ENCODE measurements at regions not wholly inside any gene's neighbourhood (a gene's known extent, or its start where the extent isn't known, plus 50 kb on each side); places are given as distances from the start of the nearest gene placed in this dataset.

- CTCF ChIA-PET = no interaction called here
- no peaks in the 10 kb centered on the region for H3K9me3 Mint-ChIP-seq
- no peak for DNase-seq
- no peaks in the 10 kb centered on the region for H3K27me3 Mint-ChIP-seq
- H3K4me3 Mint-ChIP-seq = no peak overlapping the region
- H3K4me1 Mint-ChIP-seq = peaks cover 14% of the 10 kb centered on the region
- H3K27ac Mint-ChIP-seq = no peak overlapping the region
- H3K36me3 Mint-ChIP-seq = peaks cover 40% of the 10 kb centered on the region
These were observed 78.5 kb downstream of the DOP1B start for GRCh38 chr21:36235058-36235582.

- no peaks in the 10 kb centered on the region for H3K27me3 Mint-ChIP-seq
- H3K4me1 Mint-ChIP-seq = peaks cover 17% of the 10 kb centered on the region
- no peaks in the 10 kb centered on the region for H3K9me3 Mint-ChIP-seq
- H3K4me3 Mint-ChIP-seq = no peak overlapping the region
- CTCF ChIA-PET = no interaction called here
- no peak for DNase-seq
- H3K27ac Mint-ChIP-seq = no peak overlapping the region
- peaks cover 38% of the 10 kb centered on the region for H3K36me3 Mint-ChIP-seq
These were observed 79.6 kb downstream of the DOP1B start for GRCh38 chr21:36236052-36236730.

GRCh38 chr21:36237441-36237840 lies 80.8 kb downstream of the DOP1B start:
- H3K36me3 Mint-ChIP-seq = peaks cover 32% of the 10 kb centered on the region
- H3K27me3 Mint-ChIP-seq = no peaks in the 10 kb centered on the region
- peaks cover 20% of the 10 kb centered on the region for H3K4me1 Mint-ChIP-seq
- no peaks in the 10 kb centered on the region for H3K9me3 Mint-ChIP-seq
- no peak overlapping the region for H3K4me3 Mint-ChIP-seq
- H3K27ac Mint-ChIP-seq = no peak overlapping the region
- CTCF ChIA-PET = no interaction called here
- no peak for DNase-seq

GRCh38 chr21:36239585-36239984 lies 80.4 kb upstream of the MORC3 start:
- H3K27me3 Mint-ChIP-seq = no peaks in the 10 kb centered on the region
- no peaks in the 10 kb centered on the region for H3K9me3 Mint-ChIP-seq
- peaks cover 10% of the 10 kb centered on the region for H3K4me1 Mint-ChIP-seq
- H3K4me3 Mint-ChIP-seq = no peak overlapping the region
- DNase-seq = no peak
- peaks cover 25% of the 10 kb centered on the region for H3K36me3 Mint-ChIP-seq
- no peak overlapping the region for H3K27ac Mint-ChIP-seq
- CTCF ChIA-PET = no interaction called here

GRCh38 chr21:36241717-36242116 lies 78.3 kb upstream of the MORC3 start:
- Mint-ChIP-seq H3K9me3 (no peaks in the 10 kb centered on the region), H3K4me3 (no peak overlapping the region), H3K36me3 (peaks cover 41% of the 10 kb centered on the region), H3K27me3 (no peaks in the 10 kb centered on the region), H3K4me1 (peaks cover 10% of the 10 kb centered on the region), H3K27ac (peak overlapping the region; percentile 19)
- CTCF ChIA-PET = interaction anchor here (0.6 to 1.0 kb wide), 4 partner anchors 26 to 237 kb away, joined by 3 to 5 read pairs (median 4); no protein-coding TSS in a partner anchor
- no peak for DNase-seq

- Mint-ChIP-seq H3K27me3 (no peaks in the 10 kb centered on the region), H3K27ac (no peak overlapping the region), H3K9me3 (no peaks in the 10 kb centered on the region), H3K4me1 (peaks cover 22% of the 10 kb centered on the region), H3K4me3 (no peak overlapping the region), H3K36me3 (peaks cover 59% of the 10 kb centered on the region)
- CTCF ChIA-PET = interaction anchor here (0.7 kb wide), 1 partner anchor 107 kb away, joined by 3 read pairs; no protein-coding TSS in a partner anchor
- DNase-seq = no peak
These were observed 74.9 kb upstream of the MORC3 start for GRCh38 chr21:36245115-36245514.

GRCh38 chr21:36245649-36246048 lies 74.3 kb upstream of the MORC3 start:
- Mint-ChIP-seq H3K36me3 (peaks cover 61% of the 10 kb centered on the region), H3K27me3 (no peaks in the 10 kb centered on the region), H3K9me3 (no peaks in the 10 kb centered on the region), H3K27ac (no peak overlapping the region), H3K4me1 (peaks cover 25% of the 10 kb centered on the region), H3K4me3 (no peak overlapping the region)
- DNase-seq = no peak
- CTCF ChIA-PET = interaction anchor here (0.7 kb wide), 1 partner anchor 107 kb away, joined by 3 read pairs; no protein-coding TSS in a partner anchor

GRCh38 chr21:36246080-36246631 lies 73.8 kb upstream of the MORC3 start:
- H3K4me3 Mint-ChIP-seq = no peak overlapping the region
- H3K27ac Mint-ChIP-seq = no peak overlapping the region
- no peaks in the 10 kb centered on the region for H3K27me3 Mint-ChIP-seq
- H3K9me3 Mint-ChIP-seq = no peaks in the 10 kb centered on the region
- CTCF ChIA-PET = no interaction called here
- no peak for DNase-seq
- H3K36me3 Mint-ChIP-seq = peaks cover 64% of the 10 kb centered on the region
- H3K4me1 Mint-ChIP-seq = peaks cover 25% of the 10 kb centered on the region

GRCh38 chr21:36247316-36248010 lies 72.5 kb upstream of the MORC3 start:
- H3K36me3 Mint-ChIP-seq = peaks cover 67% of the 10 kb centered on the region
- H3K27me3 Mint-ChIP-seq = no peaks in the 10 kb centered on the region
- peaks cover 21% of the 10 kb centered on the region for H3K4me1 Mint-ChIP-seq
- H3K4me3 Mint-ChIP-seq = no peak overlapping the region
- no peaks in the 10 kb centered on the region for H3K9me3 Mint-ChIP-seq
- CTCF ChIA-PET = no interaction called here
- DNase-seq = no peak
- H3K27ac Mint-ChIP-seq = no peak overlapping the region

- Mint-ChIP-seq H3K4me3 (no peak overlapping the region), H3K27ac (peak overlapping the region; percentile 82)
- DNase-seq = no peak
These were observed 70.2 kb upstream of the MORC3 start for GRCh38 chr21:36249576-36250422.

GRCh38 chr21:36250423-36251075 lies 69.4 kb upstream of the MORC3 start:
- DNase-seq = no peak
- H3K4me3 Mint-ChIP-seq = no peak overlapping the region
- no peaks in the 10 kb centered on the region for H3K27me3 Mint-ChIP-seq
- no peaks in the 10 kb centered on the region for H3K9me3 Mint-ChIP-seq
- peak overlapping the region; percentile 81 for H3K27ac Mint-ChIP-seq
- H3K36me3 Mint-ChIP-seq = peaks cover 72% of the 10 kb centered on the region
- CTCF ChIA-PET = interaction anchor here (1.8 kb wide), 1 partner anchor 10 kb away, joined by 6 read pairs; no protein-coding TSS in a partner anchor
- peaks cover 38% of the 10 kb centered on the region for H3K4me1 Mint-ChIP-seq

More at GRCh38 chr21:36249576-36250422, 70.2 kb upstream of the MORC3 start:
- peaks cover 34% of the 10 kb centered on the region for H3K4me1 Mint-ChIP-seq
- peaks cover 77% of the 10 kb centered on the region for H3K36me3 Mint-ChIP-seq
- no peaks in the 10 kb centered on the region for H3K27me3 Mint-ChIP-seq
- CTCF ChIA-PET = interaction anchor here (0.6 to 1.8 kb wide), 2 partner anchors 11 to 79 kb away, joined by 3 to 6 read pairs; no protein-coding TSS in a partner anchor
- H3K9me3 Mint-ChIP-seq = no peaks in the 10 kb centered on the region

- CTCF ChIA-PET = interaction anchor here (1.0 to 1.2 kb wide), 2 partner anchors 10 to 102 kb away, joined by 3 read pairs; no protein-coding TSS in a partner anchor
- Mint-ChIP-seq H3K4me1 (peaks cover 35% of the 10 kb centered on the region), H3K9me3 (no peaks in the 10 kb centered on the region), H3K4me3 (no peak overlapping the region), H3K27me3 (no peaks in the 10 kb centered on the region), H3K36me3 (peaks cover 57% of the 10 kb centered on the region), H3K27ac (no peak overlapping the region)
- no peak for DNase-seq
These were observed 65.7 kb upstream of the MORC3 start for GRCh38 chr21:36254106-36254941.

- no peak overlapping the region for H3K4me3 Mint-ChIP-seq
- peaks cover 53% of the 10 kb centered on the region for H3K36me3 Mint-ChIP-seq
- H3K27ac Mint-ChIP-seq = no peak overlapping the region
- no peak for DNase-seq
- no peaks in the 10 kb centered on the region for H3K9me3 Mint-ChIP-seq
- no peaks in the 10 kb centered on the region for H3K27me3 Mint-ChIP-seq
- peaks cover 37% of the 10 kb centered on the region for H3K4me1 Mint-ChIP-seq
- CTCF ChIA-PET = interaction anchor here (0.7 to 1.2 kb wide), 2 partner anchors 82 to 103 kb away, joined by 3 read pairs; no protein-coding TSS in a partner anchor
These were observed 64.3 kb upstream of the MORC3 start for GRCh38 chr21:36255663-36256062.

Measured in activated naive CD4-positive, alpha-beta T cell treated with anti-CD3 and anti-CD28 coated beads, Interleukin-2, amount 10 ng/mL, durations not matched to agents 7 days and 5 days (primary cell).